Gastroesophageal sphincter (tissue), 3 donors: ENCODE measurements at regions not wholly inside any gene's neighbourhood (a gene's known extent, or its start where the extent isn't known, plus 50 kb on each side); places are given as distances from the start of the nearest gene placed in this dataset.

ENCODE experiments used
- CTCF ChIP-seq, 4 experiments: fragments of 200-600 bp in 2 of 4; fragments of 450-650 bp in 2 of 4; sonication (generic) in 1 of 4; IDR thresholded peaks; one replicate each; pipeline ENCODE4 v1.5.1; 2017 to 2019; ENCODE audit warnings: antibody characterized with exemption in 4 of 4, mild to moderate bottlenecking in 2 of 4, moderate library complexity in 2 of 4
- POLR2A ChIP-seq, 2 donors: fragments of 450-650 bp; IDR thresholded peaks; one replicate each; pipeline ENCODE4 v1.6.1; 2017; ENCODE audit warnings: antibody characterized with exemption in 2 of 2, mild to moderate bottlenecking in 2 of 2, moderate library complexity in 1 of 2
- POLR2AphosphoS5 ChIP-seq: sonication (generic); formaldehyde crosslinking; IDR thresholded peaks from one replicate; pipeline ENCODE4 v1.6.1; 2017; ENCODE audit warnings: antibody characterized with exemption

- TF ChIP-seq CTCF (IDR thresholded peaks at IDR 0.05) (no peak), POLR2A (IDR thresholded peaks at IDR 0.05) (no peak), POLR2AphosphoS5 (no peak)
Measured at GRCh38 chr14:40629144-40629543, 977.5 kb upstream of the LRFN5 start.
